ENCODE measurements at regions not wholly inside any gene's neighbourhood (a gene's known extent, or its start where the extent isn't known, plus 50 kb on each side); places are given as distances from the start of the nearest gene placed in this dataset.
"Not testable (repeated sequence)": the region's sequence is repeated elsewhere in the genome, so short reads cannot be mapped to it uniquely, and the experiment has no call there.

GRCh38 chr12:24659016-24659415 is 289.9 kb downstream of the BCAT1 start:
- Histone ChIP-seq H3K79me2 (ENCODE audit: control insufficient read depth, insufficient read depth, low read length) (no peaks in the 10 kb centered on the region), H3K4me2 (ENCODE audit: insufficient read depth, low read length) (no peak overlapping the region), H3K4me1 (ENCODE audit: control insufficient read depth, extremely low read depth, insufficient read depth, low read length) (no peaks in the 10 kb centered on the region), H3K27me3 (ENCODE audit: control insufficient read depth in 2 of 2, insufficient read depth in 2 of 2, low read length in 2 of 2) (no peaks in the 10 kb centered on the region), H4K20me1 (replicated peaks; ENCODE audit: control insufficient read depth, extremely low read depth, insufficient read depth, low read length) (no peaks in the 10 kb centered on the region), H3K9me1 (replicated peaks; ENCODE audit: control insufficient read depth, extremely low read depth, insufficient read depth, low read length) (no peaks in the 10 kb centered on the region), H3K27ac (ENCODE audit: insufficient read depth, low read depth, low read length) (no peak overlapping the region), H3K9me3 (replicated peaks; ENCODE audit: control insufficient read depth, insufficient read depth, low read length) (no peaks in the 10 kb centered on the region), H3K36me3 (ENCODE audit: control insufficient read depth in 2 of 2, extremely low read depth in 1 of 2, insufficient read depth in 2 of 2, low read length in 2 of 2) (no peaks in the 10 kb centered on the region), H3K9ac (replicated peaks; ENCODE audit: extremely low read depth, insufficient read depth, low read length) (no peak overlapping the region), H3K4me3 (replicated peaks in 1 of 3; ENCODE audit: insufficient read depth in 1 of 3, low read depth in 1 of 3, low read length in 3 of 3) (no peak overlapping the region), H2AFZ (ENCODE audit: low read depth, low read length) (no peak overlapping the region)
- dilution Hi-C loops (cut with MboI; ENCODE audit: extremely low pct_ligation_motif_present, low sequenced_read_pairs) = no loop called here
- DNase-seq (ENCODE audit: low read depth, low spot score) (no peak), FAIRE-seq (no peak)
- ChIA-PET CTCF (no interaction called here), POLR2A (no interaction called here)
- TF ChIP-seq EZH2 (IDR thresholded peaks at IDR 0.05; ENCODE audit: borderline replicate concordance, low read depth, low read length, severe bottlenecking) (no peak), FOS (IDR thresholded peaks at IDR 0.05; ENCODE audit: borderline replicate concordance, insufficient read depth, low read length) (no peak), MYC (IDR thresholded peaks at IDR 0.05; ENCODE audit: low read depth, low read length) (no peak), CTCF (IDR thresholded peaks at IDR 0.05; ENCODE audit: extremely low read depth in 1 of 2, insufficient read depth in 1 of 2, low read depth in 1 of 2, low read length in 2 of 2) (no peak), MAX (IDR thresholded peaks at IDR 0.05; ENCODE audit: insufficient read depth, insufficient read length) (no peak), GATA2 (IDR thresholded peaks at IDR 0.05; ENCODE audit: insufficient read depth, insufficient read length, low read depth, low read length) (no peak), POLR2AphosphoS5 (IDR thresholded peaks at IDR 0.05; ENCODE audit: insufficient read depth, low read depth, low read length) (no peak), POLR2A (IDR thresholded peaks at IDR 0.05; ENCODE audit: low read depth, low read length) (no peak), JUN (IDR thresholded peaks at IDR 0.05; ENCODE audit: borderline replicate concordance, insufficient read depth, insufficient read length, low read depth) (no peak)
- intact Hi-C loops (cut with micrococcal nuclease) = no loop called here
- BruUV-seq (replicated peaks) = no TSS peak

- H3K79me2 ChIP-seq (ENCODE audit: control insufficient read depth, insufficient read depth, low read length); H2AFZ ChIP-seq (ENCODE audit: low read depth, low read length); H3K27ac ChIP-seq (ENCODE audit: insufficient read depth, low read depth, low read length); CTCF ChIA-PET; POLR2A ChIA-PET; FAIRE-seq; intact Hi-C loops (cut with micrococcal nuclease); dilution Hi-C loops (cut with MboI; ENCODE audit: extremely low pct_ligation_motif_present, low sequenced_read_pairs); H3K9ac ChIP-seq (replicated peaks; ENCODE audit: extremely low read depth, insufficient read depth, low read length); H3K9me1 ChIP-seq (replicated peaks; ENCODE audit: control insufficient read depth, extremely low read depth, insufficient read depth, low read length); H3K4me3 ChIP-seq (replicated peaks in 1 of 3; ENCODE audit: insufficient read depth in 1 of 3, low read depth in 1 of 3, low read length in 3 of 3); H3K9me3 ChIP-seq (replicated peaks; ENCODE audit: control insufficient read depth, insufficient read depth, low read length); H3K4me2 ChIP-seq (ENCODE audit: insufficient read depth, low read length); BruUV-seq (replicated peaks); H4K20me1 ChIP-seq (replicated peaks; ENCODE audit: control insufficient read depth, extremely low read depth, insufficient read depth, low read length); H3K36me3 ChIP-seq (ENCODE audit: control insufficient read depth in 2 of 2, extremely low read depth in 1 of 2, insufficient read depth in 2 of 2, low read length in 2 of 2); H3K4me1 ChIP-seq (ENCODE audit: control insufficient read depth, extremely low read depth, insufficient read depth, low read length); H3K27me3 ChIP-seq (ENCODE audit: control insufficient read depth in 2 of 2, insufficient read depth in 2 of 2, low read length in 2 of 2); DNase-seq (ENCODE audit: low read depth, low spot score): not testable (repeated sequence)
These were observed 294.6 kb downstream of the BCAT1 start for GRCh38 chr12:24654344-24654743.
